Mesendoderm (in vitro differentiated cells): ENCODE measurements at regions not wholly inside any gene's neighbourhood (a gene's known extent, or its start where the extent isn't known, plus 50 kb on each side); places are given as distances from the start of the nearest gene placed in this dataset.

Experiments used
- DNase-seq: peaks from one replicate; pipeline ENCODE4 v3.0.0; 2013
- H2AK5ac ChIP-seq: 2 replicates; pipeline ENCODE4 v1.6.1; 2013; ENCODE audit warnings: low read length, inconsistent platforms
- H2BK120ac ChIP-seq: 2 replicates; pipeline ENCODE4 v1.6.1; 2013; ENCODE audit warnings: low read depth, mild to moderate bottlenecking, low read length, moderate library complexity, mixed read lengths
- H2BK15ac ChIP-seq: replicated peaks from 2 replicates; pipeline ENCODE4 v1.6.1; 2013; ENCODE audit warnings: low read depth, mild to moderate bottlenecking, moderate library complexity
- H2BK5ac ChIP-seq: 2 replicates; pipeline ENCODE4 v1.6.1; 2013; ENCODE audit warnings: low read length, inconsistent platforms
- H3K18ac ChIP-seq: 2 replicates; pipeline ENCODE4 v1.6.1; 2013; ENCODE audit warnings: mild to moderate bottlenecking, low read length, mixed read lengths
- H3K23ac ChIP-seq: one replicate; pipeline ENCODE4 v1.6.1; 2013; ENCODE audit warnings: low read length
- H3K27ac ChIP-seq: 2 replicates; pipeline ENCODE4 v1.5.1; 2013; ENCODE audit warnings: low read depth, mild to moderate bottlenecking, inconsistent platforms, low read length, moderate library complexity
- H3K27me3 ChIP-seq: 2 replicates; pipeline ENCODE4 v1.6.1; 2013; ENCODE audit warnings: low read length, control low read depth, mild to moderate bottlenecking, inconsistent platforms; ENCODE audit not compliant: insufficient read depth, poor library complexity
- H3K36me3 ChIP-seq: 2 replicates; pipeline ENCODE4 v1.6.1; 2013; ENCODE audit warnings: low read length, inconsistent platforms; ENCODE audit not compliant: control insufficient read depth, insufficient read depth
- H3K4ac ChIP-seq: one replicate; pipeline ENCODE4 v1.6.1; 2013; ENCODE audit warnings: low read depth, mild to moderate bottlenecking, low read length, moderate library complexity
- H3K4me1 ChIP-seq: 2 replicates; pipeline ENCODE4 v1.6.1; 2013; ENCODE audit warnings: low read depth, low read length, inconsistent platforms; ENCODE audit not compliant: control insufficient read depth
- H3K4me2 ChIP-seq: 2 replicates; pipeline ENCODE4 v1.6.1; 2013; ENCODE audit warnings: low read length
- H3K4me3 ChIP-seq: 2 replicates; pipeline ENCODE4 v1.5.1; 2013; ENCODE audit warnings: mild to moderate bottlenecking, low read length
- H3K56ac ChIP-seq: one replicate; pipeline ENCODE4 v1.6.1; 2013; ENCODE audit warnings: low read length
- H3K79me1 ChIP-seq: 2 replicates; pipeline ENCODE4 v1.6.1; 2013; ENCODE audit warnings: low read length, inconsistent platforms
- H3K79me2 ChIP-seq: 2 replicates; pipeline ENCODE4 v1.6.1; 2013; ENCODE audit warnings: mild to moderate bottlenecking, low read length; ENCODE audit not compliant: control insufficient read depth, insufficient read depth
- H3K9ac ChIP-seq: 2 replicates; pipeline ENCODE4 v1.6.1; 2013; ENCODE audit warnings: low read length, inconsistent platforms
- H4K5ac ChIP-seq: one replicate; pipeline ENCODE4 v1.6.1; 2013; ENCODE audit warnings: low read length
- H4K8ac ChIP-seq: one replicate; pipeline ENCODE4 v1.6.1; 2013; ENCODE audit warnings: low read depth, mild to moderate bottlenecking, control low read depth, low read length, moderate library complexity
- WGBS: extraction: QIAGEN DNeasy Blood & Tissue Kit; methylation state at CpG from one replicate; pipeline ENCODE4 v1.1.7; 2013; ENCODE audit warnings: low lambda C conversion rate, missing lambda C conversion rate; ENCODE audit not compliant: insufficient coverage; ENCODE audit errors: extremely low coverage; 5-methylcytosine and 5-hydroxymethylcytosine counted together

GRCh38 chr10:120115959-120116358, 223.4 kb downstream of the SEC23IP start:
- WGBS = no CpG with 5 or more reads among the region's 6 CpGs

GRCh38 chr10:120121768-120122167, 229.2 kb downstream of the SEC23IP start:
- Histone ChIP-seq H2BK15ac (no peak overlapping the region), H3K79me1 (no peaks in the 10 kb centered on the region), H3K23ac (no peak overlapping the region), H3K18ac (no peak overlapping the region), H3K4ac (no peak overlapping the region), H3K4me3 (no peak overlapping the region), H4K5ac (no peak overlapping the region), H3K36me3 (no peaks in the 10 kb centered on the region), H3K4me1 (no peaks in the 10 kb centered on the region), H3K27ac (no peak overlapping the region), H2BK5ac (no peak overlapping the region), H3K56ac (no peak overlapping the region), H3K79me2 (no peaks in the 10 kb centered on the region), H4K8ac (no peak overlapping the region), H3K4me2 (no peak overlapping the region), H3K9ac (no peak overlapping the region), H2AK5ac (no peak overlapping the region), H3K27me3 (no peaks in the 10 kb centered on the region), H2BK120ac (no peak overlapping the region)
- WGBS = no CpG with 5 or more reads among the region's 1 CpG
- peak; percentile 49 for DNase-seq

More at GRCh38 chr10:120115959-120116358, 223.4 kb downstream of the SEC23IP start:
- H3K79me2 ChIP-seq = no peaks in the 10 kb centered on the region
- H3K4ac ChIP-seq = no peak overlapping the region
- H3K4me3 ChIP-seq = no peak overlapping the region
- no peak overlapping the region for H4K8ac ChIP-seq
- H3K27ac ChIP-seq = no peak overlapping the region
- no peak overlapping the region for H3K23ac ChIP-seq
- no peak overlapping the region for H2AK5ac ChIP-seq
- no peak overlapping the region for H2BK15ac ChIP-seq
- H3K79me1 ChIP-seq = no peaks in the 10 kb centered on the region
- H3K18ac ChIP-seq = no peak overlapping the region
- no peaks in the 10 kb centered on the region for H3K4me1 ChIP-seq
- no peaks in the 10 kb centered on the region for H3K36me3 ChIP-seq
- no peak overlapping the region for H2BK5ac ChIP-seq
- H3K27me3 ChIP-seq = no peaks in the 10 kb centered on the region
- no peak for DNase-seq
- H2BK120ac ChIP-seq = no peak overlapping the region
- H3K4me2 ChIP-seq = no peak overlapping the region
- H4K5ac ChIP-seq = no peak overlapping the region
- H3K9ac ChIP-seq = no peak overlapping the region
- no peak overlapping the region for H3K56ac ChIP-seq

- no peak overlapping the region for H2AK5ac ChIP-seq
- peak; percentile 77 for DNase-seq
- no peak overlapping the region for H3K9ac ChIP-seq
- no peaks in the 10 kb centered on the region for H3K36me3 ChIP-seq
- no peak overlapping the region for H3K18ac ChIP-seq
- no peak overlapping the region for H4K8ac ChIP-seq
- H3K79me2 ChIP-seq = no peaks in the 10 kb centered on the region
- no peak overlapping the region for H2BK15ac ChIP-seq
- no peaks in the 10 kb centered on the region for H3K79me1 ChIP-seq
- no peak overlapping the region for H2BK120ac ChIP-seq
- peaks cover 2% of the 10 kb centered on the region for H3K4me1 ChIP-seq
- no peak overlapping the region for H3K27ac ChIP-seq
- no peaks in the 10 kb centered on the region for H3K27me3 ChIP-seq
- H3K4me2 ChIP-seq = no peak overlapping the region
- no peak overlapping the region for H3K4ac ChIP-seq
- no CpG with 5 or more reads among the region's 3 CpGs for WGBS
- no peak overlapping the region for H3K23ac ChIP-seq
- H3K4me3 ChIP-seq = no peak overlapping the region
- H3K56ac ChIP-seq = no peak overlapping the region
- H2BK5ac ChIP-seq = no peak overlapping the region
- H4K5ac ChIP-seq = no peak overlapping the region
Observed at GRCh38 chr10:120131183-120131582, 238.7 kb downstream of the SEC23IP start.

GRCh38 chr10:120132811-120133210, 240.3 kb downstream of the SEC23IP start:
- Histone ChIP-seq H3K27ac (no peak overlapping the region), H3K23ac (no peak overlapping the region), H3K56ac (no peak overlapping the region), H3K18ac (no peak overlapping the region), H3K27me3 (no peaks in the 10 kb centered on the region), H2BK15ac (no peak overlapping the region), H2BK5ac (no peak overlapping the region), H3K79me1 (no peaks in the 10 kb centered on the region), H3K4me2 (no peak overlapping the region), H3K4ac (no peak overlapping the region), H3K79me2 (no peaks in the 10 kb centered on the region), H2AK5ac (no peak overlapping the region), H3K4me3 (no peak overlapping the region), H4K8ac (no peak overlapping the region), H3K9ac (no peak overlapping the region), H3K36me3 (no peaks in the 10 kb centered on the region), H2BK120ac (no peak overlapping the region), H4K5ac (no peak overlapping the region), H3K4me1 (no peaks in the 10 kb centered on the region)
- no peak for DNase-seq
- WGBS = no CpG with 5 or more reads among the region's 5 CpGs

GRCh38 chr10:120138689-120139088, 246.2 kb downstream of the SEC23IP start:
- Histone ChIP-seq H3K79me1 (no peaks in the 10 kb centered on the region), H3K27ac (no peak overlapping the region), H2BK15ac (no peak overlapping the region), H4K8ac (no peak overlapping the region), H3K4me1 (no peaks in the 10 kb centered on the region), H2BK5ac (no peak overlapping the region), H3K79me2 (no peaks in the 10 kb centered on the region), H3K27me3 (no peaks in the 10 kb centered on the region), H4K5ac (no peak overlapping the region), H3K36me3 (no peaks in the 10 kb centered on the region), H2AK5ac (no peak overlapping the region), H3K23ac (no peak overlapping the region), H3K4ac (no peak overlapping the region), H3K9ac (no peak overlapping the region), H3K4me2 (no peak overlapping the region), H3K18ac (no peak overlapping the region), H2BK120ac (no peak overlapping the region), H3K56ac (no peak overlapping the region), H3K4me3 (no peak overlapping the region)
- no CpG with 5 or more reads among the region's 3 CpGs for WGBS
- DNase-seq = no peak

GRCh38 chr10:120145107-120145506, 252.6 kb downstream of the SEC23IP start:
- Histone ChIP-seq H3K4me2 (no peak overlapping the region), H3K56ac (no peak overlapping the region)
- no peak for DNase-seq

More at GRCh38 chr10:120145107-120145506, 252.6 kb downstream of the SEC23IP start:
- Histone ChIP-seq H2AK5ac (no peak overlapping the region), H3K36me3 (no peaks in the 10 kb centered on the region), H3K79me2 (no peaks in the 10 kb centered on the region), H3K27ac (no peak overlapping the region), H3K4me3 (no peak overlapping the region), H3K4ac (no peak overlapping the region), H3K18ac (no peak overlapping the region), H3K9ac (no peak overlapping the region), H4K5ac (no peak overlapping the region), H2BK120ac (no peak overlapping the region), H3K4me1 (no peaks in the 10 kb centered on the region), H3K79me1 (no peaks in the 10 kb centered on the region), H4K8ac (no peak overlapping the region), H3K23ac (no peak overlapping the region), H3K27me3 (no peaks in the 10 kb centered on the region), H2BK15ac (no peak overlapping the region), H2BK5ac (no peak overlapping the region)
- no CpG with 5 or more reads among the region's 5 CpGs for WGBS
